K562 (cell line): ENCODE measurements at regions not wholly inside any gene's neighbourhood (a gene's known extent, or its start where the extent isn't known, plus 50 kb on each side); places are given as distances from the start of the nearest gene placed in this dataset.

Experiments used
- ATF7 ChIP-seq: fragments of 450-650 bp; IDR thresholded peaks from 2 replicates; pipeline ENCODE4 v1.7.1; 2014; ENCODE audit warnings: mild to moderate bottlenecking, moderate library complexity
- CBFA2T2 ChIP-seq: fragments of 450-650 bp; conservative IDR thresholded peaks from 2 replicates; pipeline ENCODE4 v1.6.1; 2017; ENCODE audit warnings: mild to moderate bottlenecking
- CREB3 ChIP-seq: fragments of 450-650 bp; conservative IDR thresholded peaks from 2 replicates; pipeline ENCODE4 v1.6.1; 2016; ENCODE audit warnings: missing genetic modification characterization, low read depth, mild to moderate bottlenecking, missing compliant biosample characterization, moderate library complexity
- HDGF ChIP-seq: fragments of 450-650 bp; IDR thresholded peaks from 2 replicates; pipeline ENCODE4 v1.6.1; 2016
- HNRNPL ChIP-seq: fragments of 200-400 bp; formaldehyde crosslinking; IDR thresholded peaks from 2 replicates; pipeline ENCODE4 v1.6.1; 2017; ENCODE audit warnings: low read depth, mild to moderate bottlenecking, low read length
- MEIS2 ChIP-seq: fragments of 450-650 bp; IDR thresholded peaks from 2 replicates; pipeline ENCODE4 v1.6.1; 2014; ENCODE audit warnings: mild to moderate bottlenecking; ENCODE audit not compliant: partially characterized antibody
- NFXL1 ChIP-seq: fragments of 450-650 bp; formaldehyde crosslinking; IDR thresholded peaks from 2 replicates; pipeline ENCODE4 v1.4.0; 2021; ENCODE audit warnings: mild to moderate bottlenecking
- STAT5B ChIP-seq: fragments of 250-450 bp; sonication (Bioruptor Pico); IDR thresholded peaks from 2 replicates; pipeline ENCODE4 v1.8.0; 2021; ENCODE audit warnings: mild to moderate bottlenecking, inconsistent platforms
- YBX1 ChIP-seq: fragments of 450-650 bp; IDR thresholded peaks from 2 replicates; pipeline ENCODE4 v1.7.1; 2016; ENCODE audit warnings: mild to moderate bottlenecking
- ZNF274 ChIP-seq: IDR thresholded peaks from 2 replicates; pipeline ENCODE4 v1.6.1; 2011; ENCODE audit warnings: low read depth, mild to moderate bottlenecking, low read length, moderate library complexity, borderline replicate concordance
- ZNF311 ChIP-seq: fragments of 250-450 bp; sonication (Bioruptor Pico); IDR thresholded peaks from 2 replicates; pipeline ENCODE4 v1.4.0; 2020; ENCODE audit warnings: mild to moderate bottlenecking, moderate library complexity
- ZNF318 ChIP-seq, 2 experiments: fragments of 450-650 bp; IDR thresholded peaks; 2 replicates each; pipeline ENCODE4 v1.6.1; 2016; ENCODE audit warnings: mild to moderate bottlenecking in 2 of 2, borderline replicate concordance in 1 of 2, low read depth in 1 of 2, moderate library complexity in 1 of 2
- ZNF584 ChIP-seq: fragments of 200-800 bp; sonication (Bioruptor generic); IDR thresholded peaks from 2 replicates; pipeline ENCODE4 v1.6.1; 2016; ENCODE audit warnings: low read depth, mild to moderate bottlenecking, missing genetic modification characterization, missing compliant biosample characterization
- ZNF609 ChIP-seq: sonication (generic); formaldehyde crosslinking; IDR thresholded peaks from 2 replicates; pipeline ENCODE4 v1.8.1; 2023; ENCODE audit warnings: missing genetic modification reagents, mild to moderate bottlenecking, borderline replicate concordance
- ZNF766 ChIP-seq: fragments of 200-800 bp; sonication (Bioruptor generic); conservative IDR thresholded peaks from 2 replicates; pipeline ENCODE4 v1.6.1; 2016; ENCODE audit warnings: missing genetic modification characterization, missing compliant biosample characterization
- ZNF79 ChIP-seq: fragments of 250-450 bp; sonication (Bioruptor Pico); IDR thresholded peaks from 2 replicates; pipeline ENCODE4 v1.4.0; 2020; ENCODE audit warnings: low read depth, mild to moderate bottlenecking, moderate library complexity

- TF ChIP-seq ZNF766 (CRISPR knock-in tag): no peak
- TF ChIP-seq CREB3 (tag): no peak
- no peak for TF ChIP-seq NFXL1 (CRISPR knock-in tag)
- TF ChIP-seq ATF7: no peak
- no peak for TF ChIP-seq STAT5B (CRISPR knock-in tag)
- TF ChIP-seq HDGF: no peak
- TF ChIP-seq ZNF609 (CRISPR knock-in tag): no peak
- no peak for TF ChIP-seq ZNF274
- 0 out of 2 replicates have a peak, but pooled peaks have one; percentile 27 for TF ChIP-seq ZNF311 (CRISPR knock-in tag)
- no peak for TF ChIP-seq ZNF318 (IDR thresholded peaks at IDR 0.05; ENCODE audit: borderline replicate concordance in 1 of 2, low read depth in 1 of 2)
- TF ChIP-seq HNRNPL: no peak
- no peak for TF ChIP-seq MEIS2
- no peak for TF ChIP-seq ZNF584 (CRISPR knock-in tag)
- no peak for TF ChIP-seq YBX1
- no peak for TF ChIP-seq ZNF79 (CRISPR knock-in tag)
- TF ChIP-seq CBFA2T2: peak; percentile 23; the same call in 1 of the 2 replicates
Measured at GRCh38 chr12:89033062-89033461, 319.2 kb downstream of the DUSP6 start (continued).
